ENCODE measurements at regions not wholly inside any gene's neighbourhood (a gene's known extent, or its start where the extent isn't known, plus 50 kb on each side); places are given as distances from the start of the nearest gene placed in this dataset.

DNA sequence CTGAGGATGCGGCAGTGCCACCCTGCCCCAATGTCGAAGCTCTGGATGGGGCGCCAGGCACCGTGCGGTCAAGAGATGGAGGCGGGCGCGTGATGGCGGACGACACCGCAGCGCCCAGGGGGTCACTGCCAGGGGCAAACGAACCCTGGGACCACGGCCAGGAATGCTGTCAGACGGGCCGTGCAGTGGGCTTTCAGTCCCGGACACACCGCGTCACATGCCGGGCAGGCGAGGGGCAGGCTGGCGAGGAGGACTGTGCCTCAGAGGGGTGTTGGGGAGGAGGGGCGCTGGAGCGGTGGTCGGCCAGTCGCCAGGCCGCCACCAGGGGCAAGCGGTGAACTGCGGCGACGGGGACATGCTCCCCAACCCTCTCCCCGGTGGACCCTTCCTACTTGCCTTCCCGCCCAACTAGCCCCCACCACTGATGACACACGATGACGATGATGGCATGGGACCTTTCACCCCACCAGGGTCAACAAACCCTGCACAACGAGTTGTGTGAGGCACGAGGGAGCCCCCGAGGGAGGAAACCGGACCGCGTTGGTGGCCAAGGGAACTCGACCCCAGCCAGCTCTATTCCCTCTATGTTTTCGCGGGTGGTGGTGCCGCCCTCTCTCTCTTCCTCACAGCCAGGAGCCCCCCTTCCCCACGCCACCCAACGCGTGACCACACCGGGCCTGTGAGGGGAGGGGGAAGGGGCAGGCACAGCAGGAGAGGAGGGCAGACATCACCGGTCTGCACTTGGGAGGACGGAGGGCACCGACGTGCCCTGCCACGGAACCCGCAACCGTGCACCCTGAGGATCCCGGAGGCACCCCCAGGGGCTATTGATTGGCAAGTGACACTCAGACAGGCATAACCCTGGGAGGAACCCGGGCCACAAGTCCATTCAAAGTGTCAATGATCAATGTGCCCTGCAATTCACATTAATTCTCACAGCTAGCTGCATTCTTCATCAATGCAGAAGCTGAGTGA, 1960.9 kb upstream of the DEFB115 start:
- DNase-seq (no peak), FAIRE-seq (no peak)
- no peak for TF ChIP-seq CTCF (IDR thresholded peaks at IDR 0.05; ENCODE audit: borderline replicate concordance, extremely low read depth, insufficient read depth)
- intact Hi-C loops (cut with DNase I): no loop called here
- no peaks in the 10 kb centered on the region for H3K27me3 ChIP-seq (ENCODE audit: control insufficient read depth, insufficient read depth, low read length)
- H3K4me1 ChIP-seq (ENCODE audit: control insufficient read depth in 2 of 3, insufficient read depth in 2 of 3, low read depth in 1 of 3, low read length in 3 of 3): no peaks in the 10 kb centered on the region
- H3K27ac ChIP-seq (ENCODE audit: low read depth in 2 of 2, low read length in 2 of 2): no peak overlapping the region
- H3K36me3 ChIP-seq (ENCODE audit: control insufficient read depth in 2 of 3, insufficient read depth in 3 of 3, low read length in 3 of 3): no peaks in the 10 kb centered on the region
- H3K9me3 ChIP-seq (ENCODE audit: control insufficient read depth in 2 of 3, insufficient read depth in 1 of 3, low read length in 3 of 3): no peaks in the 10 kb centered on the region
- no peak overlapping the region for H3K4me3 ChIP-seq (ENCODE audit: low read length in 3 of 3)
- no peak overlapping the region for H3K9ac ChIP-seq (ENCODE audit: low read length in 3 of 3)

GRCh38 chr20:29297411-29298270, 1959.8 kb upstream of the DEFB115 start:
- TF ChIP-seq CTCF (IDR thresholded peaks at IDR 0.05; ENCODE audit: borderline replicate concordance, extremely low read depth, insufficient read depth): no peak
- Histone ChIP-seq H3K4me3 (ENCODE audit: low read length in 3 of 3) (no peak overlapping the region), H3K9ac (ENCODE audit: low read length in 3 of 3) (no peak overlapping the region), H3K4me1 (ENCODE audit: control insufficient read depth in 2 of 3, insufficient read depth in 2 of 3, low read depth in 1 of 3, low read length in 3 of 3) (no peaks in the 10 kb centered on the region), H3K27ac (ENCODE audit: low read depth in 2 of 2, low read length in 2 of 2) (no peak overlapping the region), H3K9me3 (ENCODE audit: control insufficient read depth in 2 of 3, insufficient read depth in 1 of 3, low read length in 3 of 3) (no peaks in the 10 kb centered on the region), H3K36me3 (ENCODE audit: control insufficient read depth in 2 of 3, insufficient read depth in 3 of 3, low read length in 3 of 3) (no peaks in the 10 kb centered on the region), H3K27me3 (ENCODE audit: control insufficient read depth, insufficient read depth, low read length) (no peaks in the 10 kb centered on the region)
- DNase-seq (no peak), FAIRE-seq (no peak)
- intact Hi-C loops (cut with DNase I): no loop called here

- Histone ChIP-seq H3K27ac (ENCODE audit: low read depth in 2 of 2, low read length in 2 of 2) (no peak overlapping the region), H3K9me3 (ENCODE audit: control insufficient read depth in 2 of 3, insufficient read depth in 1 of 3, low read length in 3 of 3) (no peaks in the 10 kb centered on the region), H3K4me3 (ENCODE audit: low read length in 3 of 3) (no peak overlapping the region), H3K4me1 (ENCODE audit: control insufficient read depth in 2 of 3, insufficient read depth in 2 of 3, low read depth in 1 of 3, low read length in 3 of 3) (no peaks in the 10 kb centered on the region), H3K9ac (ENCODE audit: low read length in 3 of 3) (no peak overlapping the region), H3K27me3 (ENCODE audit: control insufficient read depth, insufficient read depth, low read length) (no peaks in the 10 kb centered on the region), H3K36me3 (ENCODE audit: control insufficient read depth in 2 of 3, insufficient read depth in 3 of 3, low read length in 3 of 3) (no peaks in the 10 kb centered on the region)
- intact Hi-C loops (cut with DNase I): no loop called here
- DNase-seq (no peak), FAIRE-seq (no peak)
- no peak for TF ChIP-seq CTCF (IDR thresholded peaks at IDR 0.05; ENCODE audit: borderline replicate concordance, extremely low read depth, insufficient read depth)
Observed at GRCh38 chr20:29298271-29298590, 1959.2 kb upstream of the DEFB115 start.

Measured in kidney (tissue), 13 donors.